Activated T-cell treated with anti-CD3 and anti-CD28 coated beads, Interleukin-2, amount 50 U/mL, for 1 hour (primary cell): ENCODE measurements at regions not wholly inside any gene's neighbourhood (a gene's known extent, or its start where the extent isn't known, plus 50 kb on each side); places are given as distances from the start of the nearest gene placed in this dataset.

Source experiments
- DNase-seq: peaks from one replicate; pipeline ENCODE4 v3.0.0-alpha.2; 2020

DNA sequence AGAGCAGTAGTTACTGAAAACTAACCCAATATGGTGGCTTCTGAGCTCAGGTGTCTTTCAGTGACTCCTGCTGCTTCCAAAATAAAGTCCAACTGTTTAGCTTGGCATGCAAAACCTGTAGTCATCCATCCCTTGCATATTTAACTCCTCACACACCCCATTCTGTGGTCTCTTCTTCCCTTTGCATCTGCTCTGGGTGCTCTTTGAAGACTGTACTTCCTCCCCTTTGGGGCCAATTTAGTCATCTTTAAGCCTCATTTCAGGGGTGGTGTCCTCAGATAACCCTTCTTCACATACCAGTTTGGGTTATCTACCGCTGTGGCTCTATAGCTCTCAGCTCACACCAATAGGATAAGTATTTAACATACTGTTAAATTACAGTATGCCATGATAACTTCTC is 209.9 kb upstream of the DMRT1 start:
- no peak for DNase-seq

DNA sequence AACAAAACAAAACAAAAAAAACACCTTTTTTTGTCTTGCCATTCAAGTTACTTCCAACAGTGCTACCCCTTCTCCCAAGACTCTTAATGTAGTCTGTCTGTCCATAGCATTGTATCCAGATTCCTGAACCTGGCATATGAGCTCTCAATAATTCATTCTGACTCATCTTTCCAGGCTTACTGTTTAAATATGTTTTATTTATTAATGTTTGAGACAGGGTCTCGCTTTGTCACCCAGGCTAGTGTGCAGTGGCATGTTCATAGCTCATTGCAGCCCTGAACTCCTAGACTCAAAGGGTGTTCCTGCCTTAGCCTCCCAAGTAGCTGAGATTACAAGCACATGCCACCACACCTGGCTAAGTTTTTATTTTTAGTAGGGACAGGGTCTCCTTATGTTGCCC is 208.0 kb upstream of the DMRT1 start:
- DNase-seq: no peak

DNA sequence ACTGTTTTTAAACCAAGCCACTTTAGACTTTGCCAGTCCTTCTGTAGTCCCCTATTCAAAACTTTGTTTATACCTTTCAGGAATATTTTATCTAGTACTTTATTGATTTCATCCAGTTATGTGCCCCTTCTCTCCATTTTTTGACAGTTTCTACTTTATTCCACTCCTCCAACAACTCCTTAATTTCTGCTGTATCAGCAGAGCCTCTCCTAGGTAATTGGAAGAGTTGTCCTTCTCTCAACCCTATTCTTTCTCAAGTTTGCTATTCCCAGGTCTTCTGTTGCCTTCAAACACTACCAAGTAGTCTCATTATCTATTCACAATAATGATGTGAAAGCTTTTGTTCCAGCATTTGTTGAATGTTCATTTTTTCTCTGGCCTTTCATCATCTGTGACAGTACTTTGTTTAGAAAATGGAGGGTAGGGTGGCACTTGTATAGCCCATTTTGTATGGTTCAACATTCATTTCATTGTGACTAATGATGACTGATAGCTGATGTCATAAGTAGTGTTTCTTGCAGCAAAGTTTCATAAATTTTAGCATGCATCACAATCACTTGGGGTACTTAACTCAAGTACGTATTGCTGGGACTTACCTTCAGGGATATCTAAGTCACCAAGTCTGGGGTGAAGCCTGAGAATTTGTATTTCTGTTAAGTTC is 204.4 kb upstream of the DMRT1 start:
- no peak for DNase-seq

DNA sequence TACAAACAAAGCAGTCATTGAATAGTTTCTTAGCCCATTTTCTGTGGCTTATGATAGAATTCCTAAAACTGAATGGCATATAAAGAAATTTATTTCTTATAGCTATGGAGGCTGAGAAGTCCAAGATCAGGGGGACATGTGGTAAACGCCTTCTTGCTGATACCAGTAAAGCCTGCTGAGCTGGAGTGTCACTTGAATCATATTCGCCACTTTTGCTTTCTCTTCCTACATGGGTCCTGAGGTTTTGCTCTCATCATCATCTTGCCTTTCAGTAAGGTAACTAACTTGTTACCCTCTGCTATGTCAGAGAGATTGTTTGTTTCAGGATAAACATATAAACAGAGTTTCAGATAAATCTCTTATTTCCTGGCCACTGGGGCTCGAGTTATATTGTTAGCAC is 203.3 kb upstream of the DMRT1 start:
- DNase-seq: no peak

DNA sequence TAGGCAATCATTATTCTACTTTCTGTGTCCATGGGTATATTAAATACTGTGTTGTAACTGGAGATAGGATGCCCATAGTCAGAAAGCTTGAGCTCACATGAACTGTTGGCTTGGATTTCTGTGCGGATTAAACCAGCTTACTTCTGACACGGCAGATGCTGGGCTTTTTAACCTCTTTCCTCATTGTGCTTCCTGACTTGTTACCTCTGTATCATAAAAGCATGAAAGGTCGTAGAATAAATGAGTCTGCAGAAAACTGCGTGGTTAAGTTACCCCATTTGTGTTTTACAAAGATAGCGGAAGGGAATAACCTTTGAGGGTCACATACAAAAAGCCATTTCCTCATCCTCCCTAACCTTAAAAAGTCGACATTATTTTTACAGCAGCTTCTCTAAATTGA is 199.5 kb upstream of the DMRT1 start:
- no peak for DNase-seq

DNA sequence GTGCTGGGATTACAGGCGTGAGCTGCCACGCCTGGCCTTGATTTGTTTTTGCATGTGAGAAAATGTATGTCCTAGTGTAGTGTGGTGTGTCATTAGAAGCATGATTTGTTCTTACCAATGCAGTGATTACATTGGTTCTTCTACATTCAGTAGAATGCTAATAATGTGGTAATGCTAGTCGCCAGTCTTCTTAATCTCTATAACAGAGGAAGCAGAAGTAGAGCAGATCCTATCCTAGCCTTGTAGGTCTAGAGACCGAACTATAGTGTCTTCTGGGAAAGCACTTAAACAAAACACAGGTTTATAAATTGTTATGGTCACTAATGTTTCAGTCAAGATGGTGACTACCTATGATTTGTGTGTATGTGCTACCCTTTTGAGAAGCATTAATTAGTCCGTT is 197.5 kb upstream of the DMRT1 start:
- DNase-seq: no peak

DNA sequence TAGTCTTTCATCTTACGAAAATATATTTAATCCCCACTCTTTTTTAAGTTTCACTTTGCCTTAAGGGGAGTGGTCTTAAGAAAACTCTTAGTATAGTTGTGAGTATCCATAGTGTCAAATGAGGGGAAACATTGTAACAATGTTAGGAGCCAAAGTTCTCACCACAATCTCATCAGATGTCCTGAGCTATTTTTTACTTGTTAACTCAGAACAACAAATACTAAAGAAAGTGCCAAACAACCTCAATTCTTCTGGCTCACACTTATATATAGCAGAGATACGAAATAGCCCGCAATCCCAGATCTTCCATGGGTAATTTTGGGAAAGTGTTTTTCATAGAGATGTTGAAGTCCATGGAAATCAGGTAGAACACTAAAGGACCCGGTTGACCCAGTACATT is 194.0 kb upstream of the DMRT1 start:
- no peak for DNase-seq

DNA sequence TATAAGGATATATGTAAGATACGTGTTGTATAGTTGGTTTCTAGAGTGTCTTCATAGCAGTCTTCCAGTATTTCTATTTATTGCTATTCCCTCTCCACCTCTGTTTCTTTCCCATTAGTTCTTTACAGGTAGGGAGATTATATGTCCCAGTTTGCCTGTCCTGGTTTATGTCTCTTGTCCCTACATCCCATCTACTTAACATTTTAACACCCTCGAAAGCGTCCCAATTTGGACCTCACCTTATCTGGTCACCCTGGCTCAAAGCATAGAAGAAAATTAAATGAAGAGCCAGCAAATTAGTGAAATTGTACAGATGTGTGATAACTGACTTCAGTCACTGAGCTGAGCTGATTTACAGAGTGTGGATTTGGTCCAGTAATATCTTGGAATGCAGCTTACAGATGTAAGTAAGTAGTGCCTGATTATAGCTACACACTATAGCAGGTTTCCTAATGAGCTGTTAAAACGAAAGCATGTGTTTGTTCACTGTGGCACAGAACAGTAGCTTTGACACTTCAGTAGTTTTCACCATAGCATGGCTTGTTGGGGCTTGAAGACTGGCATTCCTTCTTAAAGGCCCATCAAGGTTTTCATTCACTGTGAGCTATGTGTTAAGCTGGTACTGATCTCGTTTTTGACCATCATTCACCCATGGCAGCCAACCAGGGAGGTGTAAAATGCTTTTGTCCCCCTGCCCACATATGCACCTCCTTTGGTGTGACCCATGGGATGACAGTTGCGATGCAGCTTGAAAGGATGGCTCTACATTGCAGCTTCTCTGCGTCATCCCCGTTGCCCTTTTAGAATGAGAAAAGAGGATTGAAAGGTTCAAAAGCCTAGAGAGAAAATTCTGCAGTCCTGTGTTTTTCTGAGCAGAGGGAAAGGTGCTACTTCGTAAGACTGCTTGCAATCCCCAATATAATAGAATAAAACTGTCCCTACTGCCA is 192.1 kb upstream of the DMRT1 start:
- DNase-seq: no peak

DNA sequence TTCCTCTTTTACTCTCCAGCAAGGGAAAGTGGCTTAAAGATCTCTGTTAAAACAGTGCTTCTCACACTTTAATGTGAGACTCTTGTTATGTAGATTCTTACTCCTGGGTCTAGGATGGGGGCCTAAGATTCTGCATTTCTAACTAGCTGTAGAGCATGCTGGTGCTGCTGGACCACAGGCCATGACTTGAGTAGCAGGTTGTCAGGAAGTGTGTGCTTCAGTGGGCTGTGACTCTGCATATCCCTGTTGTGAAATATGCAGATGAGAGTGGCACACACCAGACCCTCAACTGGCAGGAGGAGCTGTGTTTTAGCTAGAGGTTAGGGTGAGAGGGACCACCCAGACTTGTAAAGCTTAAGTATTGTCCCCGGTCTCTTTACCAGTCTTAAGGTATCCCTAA is 191.1 kb upstream of the DMRT1 start:
- DNase-seq: no peak

DNA sequence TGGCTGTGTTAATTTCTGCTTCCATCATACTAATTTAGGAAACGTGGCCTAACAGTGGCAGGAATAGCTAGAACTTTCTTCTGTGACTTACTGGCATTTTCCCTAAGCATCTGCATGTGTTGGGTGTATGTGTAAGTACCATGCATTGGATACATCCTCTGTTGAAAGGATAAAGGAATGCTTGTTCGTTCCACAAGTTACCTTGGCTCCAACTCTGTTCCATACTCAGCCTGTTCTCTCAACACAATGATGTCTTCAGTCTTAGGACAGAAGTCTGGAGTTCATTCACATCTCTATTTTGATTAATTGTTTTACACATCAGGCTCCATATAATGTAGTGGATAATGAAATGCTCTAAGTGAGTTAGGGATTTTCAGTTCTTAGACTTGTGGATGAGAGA is 190.1 kb upstream of the DMRT1 start:
- DNase-seq: no peak

DNA sequence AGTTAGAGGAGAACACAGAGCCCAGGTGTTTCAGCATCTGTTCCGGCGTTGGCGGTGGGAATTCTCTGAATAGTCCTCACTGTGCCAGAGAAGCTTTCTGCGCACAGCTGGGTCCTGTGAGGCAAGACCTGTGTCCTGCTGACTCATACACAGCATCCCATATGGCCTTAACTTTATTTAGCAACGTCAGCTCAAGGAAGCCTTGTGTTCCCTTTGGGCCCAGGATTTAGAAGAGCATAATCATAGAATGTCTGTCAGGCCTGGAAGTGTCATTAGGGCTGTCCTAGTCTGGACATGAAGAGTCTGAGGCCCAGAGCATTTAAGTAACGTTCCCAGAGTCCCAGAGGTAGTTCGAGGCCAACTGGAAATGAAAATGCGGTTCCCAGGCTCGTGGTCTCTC is 188.6 kb upstream of the DMRT1 start:
- no peak for DNase-seq

DNA sequence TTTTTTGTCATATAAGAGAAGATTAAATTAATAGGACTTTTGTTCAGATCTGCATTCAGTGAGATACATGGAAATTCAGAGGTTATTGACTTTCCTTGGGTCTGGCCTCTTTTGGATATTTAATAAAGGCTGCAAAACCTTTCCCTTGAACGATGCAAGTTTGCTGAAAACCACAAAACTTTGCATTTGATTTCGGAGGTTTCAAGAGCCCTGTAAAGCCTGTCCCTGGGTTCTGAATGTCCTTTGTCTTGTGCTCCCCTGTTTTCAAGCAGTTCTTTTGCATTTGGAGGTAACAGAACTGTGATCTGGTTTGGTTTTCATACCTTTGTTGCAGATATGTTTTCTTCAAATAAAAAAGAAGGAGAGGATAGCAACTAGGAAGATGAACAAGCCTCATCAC is 188.1 kb upstream of the DMRT1 start:
- DNase-seq: no peak

DNA sequence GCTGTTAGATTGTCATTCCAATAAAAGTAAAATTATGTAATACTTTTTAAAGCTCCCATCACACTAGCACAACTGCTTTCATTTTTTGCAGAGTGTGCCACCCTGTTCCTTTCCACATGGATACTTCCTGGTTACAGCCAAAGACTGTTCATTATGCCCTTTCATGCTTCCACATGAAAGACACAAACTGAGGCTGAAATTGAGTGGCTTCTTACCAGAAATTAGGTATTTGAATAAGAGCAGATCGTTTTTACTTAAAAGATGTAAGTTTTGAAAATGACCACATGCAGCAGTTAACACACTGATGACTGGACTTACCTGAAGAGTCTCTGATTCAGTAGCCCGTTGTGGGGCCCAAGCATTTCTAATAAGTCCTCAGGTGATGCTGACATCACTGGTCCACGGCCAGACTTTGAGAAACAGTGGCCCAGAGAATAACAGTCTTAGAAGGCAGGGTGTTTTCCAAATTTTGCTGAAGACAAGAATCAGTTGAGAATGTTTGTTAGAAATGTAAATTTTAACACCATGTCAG is 187.6 kb upstream of the DMRT1 start:
- DNase-seq: no peak

DNA sequence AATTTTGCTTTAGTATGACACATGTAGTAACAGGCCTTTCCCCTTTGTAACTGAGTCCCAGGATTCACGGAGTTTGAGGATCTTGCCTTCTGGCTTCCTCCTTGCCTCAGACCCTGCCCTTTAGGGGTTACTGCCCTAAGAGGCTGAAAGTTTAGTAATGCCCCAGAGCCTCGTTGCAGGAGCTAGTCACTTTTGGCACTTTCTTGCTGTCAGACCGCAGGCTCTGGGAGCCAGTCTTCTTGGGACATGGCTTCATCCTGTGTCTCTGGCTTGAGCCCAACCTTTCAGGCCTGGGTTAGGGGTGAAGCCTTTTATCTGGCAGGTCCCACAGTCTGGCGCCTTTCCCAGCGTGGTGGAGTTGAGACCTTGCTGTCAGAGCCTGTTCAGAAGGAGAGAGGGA is 185.6 kb upstream of the DMRT1 start:
- DNase-seq: no peak

DNA sequence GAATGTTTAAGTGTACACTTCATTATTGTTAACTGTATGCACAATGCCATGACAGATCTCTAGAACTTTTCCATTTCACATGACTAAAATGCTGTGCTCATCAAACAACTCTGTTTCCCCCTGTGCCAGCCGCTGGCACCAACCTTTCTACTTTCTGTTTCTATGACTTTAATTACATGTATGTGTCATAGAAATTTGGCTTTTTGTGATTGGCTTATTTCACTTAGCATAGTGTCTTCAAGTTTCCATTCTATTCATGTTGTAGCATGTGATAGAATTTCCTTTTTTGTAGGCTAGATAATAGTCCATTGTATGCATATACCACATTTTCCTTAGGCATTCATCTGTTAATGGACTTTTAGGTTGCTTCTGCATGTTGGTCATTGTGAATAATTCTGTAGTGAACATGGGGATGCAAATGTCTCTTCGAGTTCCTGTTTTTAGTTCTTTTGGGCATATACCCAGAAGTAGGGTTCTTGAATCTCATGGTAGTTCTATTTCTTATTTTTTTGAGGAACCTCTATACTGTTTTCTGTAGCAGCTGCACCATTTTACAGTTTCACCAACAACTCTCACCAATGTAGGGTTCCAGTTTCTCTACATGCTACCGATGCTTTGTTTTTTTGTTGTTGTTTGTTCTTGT is 184.4 kb upstream of the DMRT1 start:
- no peak for DNase-seq

DNA sequence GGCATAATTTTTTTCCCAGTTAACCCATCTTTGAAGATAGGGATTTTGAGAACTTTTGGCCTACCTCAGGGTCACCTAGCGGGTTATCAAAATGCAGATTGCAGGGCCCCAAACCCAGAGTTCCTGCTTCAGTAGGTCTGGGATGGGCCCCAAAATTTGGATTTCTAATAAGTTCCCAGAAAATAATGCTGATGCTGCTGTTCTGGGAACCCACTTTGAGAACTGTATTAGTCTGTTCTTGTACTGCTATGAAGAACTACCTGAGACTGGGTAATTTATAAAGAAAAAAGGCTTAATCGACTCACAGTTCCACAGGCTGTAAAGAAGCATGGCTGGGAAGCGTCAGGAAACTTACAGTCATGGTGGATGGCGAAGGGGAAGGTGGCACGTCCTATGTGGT is 182.2 kb upstream of the DMRT1 start:
- DNase-seq: no peak

DNA sequence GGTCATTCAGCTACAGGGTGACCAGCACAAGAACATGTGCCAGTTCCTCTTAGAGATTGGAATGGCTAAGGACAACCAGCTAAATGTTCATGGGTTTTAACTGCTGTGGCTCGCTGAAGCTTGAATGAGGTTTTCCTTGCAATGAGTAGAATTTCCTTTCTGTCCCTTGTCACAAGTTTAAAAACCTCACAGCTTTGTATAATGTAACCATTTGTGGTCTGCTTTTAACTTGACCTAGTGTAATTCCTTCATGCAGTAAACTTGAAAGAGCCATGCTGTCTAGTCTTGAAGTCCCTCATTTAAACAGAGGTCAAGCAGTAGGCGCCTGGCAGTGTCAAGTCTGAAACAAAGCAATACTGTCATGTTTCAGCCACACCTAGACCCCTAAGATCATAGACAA is 181.3 kb upstream of the DMRT1 start:
- no peak for DNase-seq

DNA sequence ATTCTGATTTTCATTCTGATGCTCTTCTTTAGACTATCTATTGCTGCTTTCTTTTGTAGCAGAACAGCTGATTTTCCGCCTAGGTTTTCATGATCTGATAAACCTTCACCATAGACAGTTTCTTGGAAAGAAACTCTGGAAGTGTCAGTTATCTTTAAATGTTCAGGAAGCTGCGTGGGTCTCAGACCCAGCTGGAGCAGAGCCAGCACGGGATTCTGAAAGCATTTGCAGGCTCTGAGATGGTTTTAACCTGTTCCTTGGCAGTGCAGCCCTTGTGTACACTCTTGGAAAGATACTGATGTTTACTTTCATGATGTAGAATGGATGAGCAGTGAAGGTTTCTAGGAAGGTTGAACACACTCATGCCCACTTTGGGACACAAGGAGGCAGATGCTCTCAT is 178.0 kb upstream of the DMRT1 start:
- no peak for DNase-seq

DNA sequence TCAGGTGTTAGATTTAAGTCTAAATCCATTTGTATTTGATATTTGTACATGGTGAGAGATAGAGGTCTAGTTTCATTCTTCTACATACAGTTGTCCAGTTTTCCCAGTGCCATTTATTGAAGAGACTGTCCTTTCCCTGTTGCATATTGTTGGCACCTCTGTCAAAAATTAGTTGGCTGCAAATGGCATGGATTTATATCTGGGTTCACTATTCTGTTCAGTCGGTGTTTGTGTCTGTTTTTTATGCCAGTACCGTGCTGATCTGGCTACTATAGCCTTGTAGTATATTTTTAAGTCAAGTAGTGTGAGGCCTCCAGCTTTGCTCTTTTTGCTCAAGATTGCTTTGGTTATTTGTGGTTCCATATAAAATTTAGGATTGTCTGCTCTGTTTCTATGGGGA is 176.2 kb upstream of the DMRT1 start:
- no peak for DNase-seq

DNA sequence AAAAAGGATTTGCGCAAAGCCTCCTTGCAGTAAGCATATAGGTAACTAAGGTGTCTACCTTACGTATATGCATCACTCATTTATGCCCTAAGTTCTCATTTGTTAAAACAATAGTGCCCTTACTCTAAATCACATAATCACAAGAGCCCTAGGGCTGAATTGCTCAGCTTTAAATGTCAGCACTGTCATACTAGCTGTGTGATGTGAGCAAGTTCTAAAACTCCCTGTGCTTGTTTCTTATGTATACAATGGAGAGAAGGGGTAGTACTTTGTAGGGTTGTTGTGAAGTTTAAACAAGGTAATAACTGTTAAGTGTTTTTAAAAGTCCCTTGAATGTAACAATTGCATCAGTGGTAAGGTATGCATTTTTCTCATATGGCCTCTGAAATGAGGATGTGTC is 169.5 kb upstream of the DMRT1 start:
- no peak for DNase-seq

DNA sequence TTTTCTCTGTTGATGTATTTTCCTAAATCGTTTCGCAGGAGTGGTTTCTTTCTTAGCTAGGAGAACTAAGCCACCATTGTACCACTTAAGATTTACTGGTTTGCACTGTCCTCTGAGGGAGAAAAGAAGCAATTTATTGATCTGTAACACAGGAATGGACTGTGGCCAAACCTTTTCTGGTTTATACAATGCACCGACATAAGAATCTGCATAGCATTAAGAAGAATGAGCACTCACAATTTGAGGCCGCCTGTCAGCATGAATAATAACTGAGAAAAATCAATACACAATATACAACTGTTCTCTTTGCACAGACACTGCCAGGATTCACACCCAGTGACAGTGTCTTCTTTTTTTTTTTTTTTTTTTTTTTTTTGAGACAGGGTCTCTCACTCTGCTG is 168.6 kb upstream of the DMRT1 start:
- DNase-seq: no peak

DNA sequence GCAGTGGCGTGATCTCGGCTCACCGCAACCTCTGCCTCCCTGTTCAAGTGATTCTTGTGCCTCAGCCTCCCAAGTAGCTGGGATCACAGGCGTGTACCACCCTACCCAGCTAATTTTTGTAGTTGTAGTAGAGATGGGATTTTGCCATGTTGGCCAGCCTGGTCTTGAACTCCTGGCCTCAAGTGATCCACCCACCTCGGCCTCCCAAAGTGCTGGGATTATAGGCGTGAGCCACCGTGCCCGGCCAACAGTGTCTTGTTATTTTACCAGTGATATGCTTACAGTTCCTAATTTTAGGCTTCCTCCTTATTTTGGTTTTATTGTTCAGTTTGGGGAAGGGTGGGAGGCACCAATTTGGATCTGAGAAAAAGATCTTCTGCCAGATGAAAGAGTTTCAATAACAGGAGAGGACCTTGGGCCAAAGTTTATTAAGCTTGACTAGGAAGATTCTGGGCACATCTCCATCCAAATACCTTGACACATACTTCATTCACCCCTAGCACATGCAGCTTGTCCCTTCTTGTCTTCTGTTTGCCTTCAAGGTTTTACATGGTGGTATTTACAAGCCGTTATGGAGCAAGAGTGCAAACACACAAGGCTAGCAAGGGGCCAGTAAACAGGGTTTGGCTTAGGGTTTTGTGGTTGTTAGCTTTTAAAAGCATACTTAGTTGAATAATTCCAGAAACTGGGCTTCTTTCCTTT is 168.1 kb upstream of the DMRT1 start:
- DNase-seq: no peak

DNA sequence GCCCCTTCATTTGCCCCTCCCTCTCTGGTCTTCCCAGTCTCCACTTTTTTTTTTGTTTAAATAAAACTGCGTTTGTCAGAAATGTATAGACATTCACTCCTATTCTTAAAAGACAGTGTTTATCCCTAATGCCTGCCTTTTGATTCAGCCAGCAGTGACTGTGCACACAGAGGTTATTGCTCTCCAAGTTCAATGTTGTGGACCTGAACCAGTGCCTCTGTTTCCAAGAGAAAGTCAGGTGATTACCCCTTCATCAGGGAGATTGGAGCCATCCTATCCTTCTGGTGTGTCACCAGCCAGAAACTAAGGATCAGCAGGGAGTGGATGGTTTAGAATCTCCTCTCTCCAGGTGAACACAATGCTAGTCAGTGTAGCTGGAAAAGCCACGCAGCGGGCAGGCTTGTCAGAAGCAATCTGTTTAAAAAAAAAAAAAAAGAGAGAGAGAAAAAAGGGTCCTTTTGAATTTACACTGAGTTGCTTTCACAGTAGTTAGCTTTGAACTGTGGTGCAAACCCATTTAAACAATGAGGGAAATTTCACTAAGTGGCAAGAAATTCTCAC is 167.5 kb upstream of the DMRT1 start:
- no peak for DNase-seq
